OCI-LY1 (cell line): ENCODE measurements at regions not wholly inside any gene's neighbourhood (a gene's known extent, or its start where the extent isn't known, plus 50 kb on each side); places are given as distances from the start of the nearest gene placed in this dataset.

ENCODE experiments used
- CTCF ChIP-seq: fragments of 200-600 bp; sonication (generic), shearing (Covaris generic); IDR thresholded peaks from 2 replicates; pipeline ENCODE4 v1.5.1; 2017; ENCODE audit warnings: mild to moderate bottlenecking, antibody characterized with exemption, low read length, moderate library complexity, mixed read lengths
- EZH2 ChIP-seq: fragments of 200-600 bp; sonication (generic), shearing (Covaris generic); IDR thresholded peaks from 2 replicates; pipeline ENCODE4 v1.8.0; 2017; ENCODE audit warnings: borderline replicate concordance, mixed run types, mild to moderate bottlenecking, antibody characterized with exemption, low read length, moderate library complexity, mixed read lengths

GRCh38 chr1:232318143-232318542 is 311.8 kb downstream of the SIPA1L2 start:
- TF ChIP-seq CTCF (no peak), EZH2 (no peak)
